ENCODE measurements at regions not wholly inside any gene's neighbourhood (a gene's known extent, or its start where the extent isn't known, plus 50 kb on each side); places are given as distances from the start of the nearest gene placed in this dataset.

DNA sequence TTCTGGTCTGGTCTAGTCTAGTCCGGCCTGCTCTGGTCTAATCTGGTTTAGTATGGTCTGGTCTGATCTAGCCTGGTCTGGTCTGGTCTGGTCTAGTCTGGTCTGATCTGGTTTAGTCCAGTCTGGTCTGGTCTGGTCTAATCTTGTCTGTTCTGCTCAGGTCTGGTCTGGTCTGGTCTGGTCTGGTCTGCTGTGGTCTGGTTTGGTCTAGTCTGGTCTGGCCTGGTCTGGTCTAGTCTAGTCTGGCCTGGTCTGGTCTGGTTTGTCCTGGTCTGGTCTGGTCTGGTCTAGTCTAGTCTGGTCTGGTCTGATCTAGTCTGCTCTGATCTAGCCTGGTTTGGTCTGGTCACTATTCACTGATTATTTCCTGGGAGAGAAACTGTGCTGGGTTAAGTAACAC is 84.1 kb upstream of the PRR23E start:
- Histone ChIP-seq H3K4me2 (ENCODE audit: insufficient read depth, low read length) (no peak overlapping the region), H3K79me2 (ENCODE audit: control insufficient read depth, insufficient read depth, low read length) (no peaks in the 10 kb centered on the region), H3K36me3 (ENCODE audit: control insufficient read depth in 2 of 2, extremely low read depth in 1 of 2, insufficient read depth in 2 of 2, low read length in 2 of 2) (no peaks in the 10 kb centered on the region), H3K4me3 (replicated peaks in 1 of 3; ENCODE audit: insufficient read depth in 1 of 3, low read depth in 1 of 3, low read length in 3 of 3) (no peak overlapping the region), H3K9me1 (replicated peaks; ENCODE audit: control insufficient read depth, extremely low read depth, insufficient read depth, low read length) (no peaks in the 10 kb centered on the region), H2AFZ (ENCODE audit: low read depth, low read length) (no peak overlapping the region), H3K4me1 (ENCODE audit: control insufficient read depth, extremely low read depth, insufficient read depth, low read length) (no peaks in the 10 kb centered on the region), H3K27ac (ENCODE audit: insufficient read depth, low read depth, low read length) (no peak overlapping the region), H3K9me3 (replicated peaks; ENCODE audit: control insufficient read depth, insufficient read depth, low read length) (peaks cover 3% of the 10 kb centered on the region), H3K27me3 (ENCODE audit: control insufficient read depth in 2 of 2, insufficient read depth in 2 of 2, low read length in 2 of 2) (no peaks in the 10 kb centered on the region), H3K9ac (replicated peaks; ENCODE audit: extremely low read depth, insufficient read depth, low read length) (no peak overlapping the region), H4K20me1 (replicated peaks; ENCODE audit: control insufficient read depth, extremely low read depth, insufficient read depth, low read length) (no peaks in the 10 kb centered on the region)
- intact Hi-C loops (cut with micrococcal nuclease) (no loop called here), dilution Hi-C loops (cut with MboI; ENCODE audit: extremely low pct_ligation_motif_present, low sequenced_read_pairs) (no loop called here)
- ChIA-PET CTCF (no interaction called here), POLR2A (no interaction called here)
- TF ChIP-seq MYC (IDR thresholded peaks at IDR 0.05; ENCODE audit: low read depth, low read length) (no peak), EZH2 (IDR thresholded peaks at IDR 0.05; ENCODE audit: borderline replicate concordance, low read depth, low read length, severe bottlenecking) (no peak), JUN (IDR thresholded peaks at IDR 0.05; ENCODE audit: borderline replicate concordance, insufficient read depth, insufficient read length, low read depth) (no peak), POLR2AphosphoS5 (IDR thresholded peaks at IDR 0.05; ENCODE audit: insufficient read depth, low read depth, low read length) (no peak), GATA2 (IDR thresholded peaks at IDR 0.05; ENCODE audit: insufficient read depth, insufficient read length, low read depth, low read length) (no peak)
- TF ChIP-seq, protein P1, sequence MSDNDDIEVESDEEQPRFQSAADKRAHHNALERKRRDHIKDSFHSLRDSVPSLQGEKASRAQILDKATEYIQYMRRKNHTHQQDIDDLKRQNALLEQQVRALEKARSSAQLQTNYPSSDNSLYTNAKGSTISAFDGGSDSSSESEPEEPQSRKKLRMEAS (IDR thresholded peaks at IDR 0.05; ENCODE audit: insufficient read depth, insufficient read length) = no peak
- BruUV-seq (replicated peaks) = no TSS peak
- DNase-seq (ENCODE audit: low read depth, low spot score) = no peak
- no peak for FAIRE-seq

- H3K9me3 ChIP-seq (replicated peaks; ENCODE audit: control insufficient read depth, insufficient read depth, low read length) = peaks cover 3% of the 10 kb centered on the region
- TF ChIP-seq MYC (IDR thresholded peaks at IDR 0.05; ENCODE audit: low read depth, low read length) = no peak
- TF ChIP-seq EZH2 (IDR thresholded peaks at IDR 0.05; ENCODE audit: borderline replicate concordance, low read depth, low read length, severe bottlenecking) = no peak
- TF ChIP-seq, protein P1 (IDR thresholded peaks at IDR 0.05; ENCODE audit: insufficient read depth, insufficient read length) = no peak
- no peak for TF ChIP-seq GATA2 (IDR thresholded peaks at IDR 0.05; ENCODE audit: insufficient read depth, insufficient read length, low read depth, low read length)
- no peak for FAIRE-seq
- intact Hi-C loops (cut with micrococcal nuclease) (no loop called here), dilution Hi-C loops (cut with MboI; ENCODE audit: extremely low pct_ligation_motif_present, low sequenced_read_pairs) (no loop called here)
- H3K36me3 ChIP-seq (ENCODE audit: control insufficient read depth in 2 of 2, extremely low read depth in 1 of 2, insufficient read depth in 2 of 2, low read length in 2 of 2) = no peaks in the 10 kb centered on the region
- DNase-seq (ENCODE audit: low read depth, low spot score) = no peak
- H3K79me2 ChIP-seq (ENCODE audit: control insufficient read depth, insufficient read depth, low read length) = no peaks in the 10 kb centered on the region
- H3K9me1 ChIP-seq (replicated peaks; ENCODE audit: control insufficient read depth, extremely low read depth, insufficient read depth, low read length) = no peaks in the 10 kb centered on the region
- BruUV-seq (replicated peaks) = no TSS peak
- POLR2A ChIA-PET = no interaction called here
- no peak overlapping the region for H2AFZ ChIP-seq (ENCODE audit: low read depth, low read length)
- no peak overlapping the region for H3K27ac ChIP-seq (ENCODE audit: insufficient read depth, low read depth, low read length)
- H3K4me1 ChIP-seq (ENCODE audit: control insufficient read depth, extremely low read depth, insufficient read depth, low read length) = no peaks in the 10 kb centered on the region
- H3K9ac ChIP-seq (replicated peaks; ENCODE audit: extremely low read depth, insufficient read depth, low read length) = no peak overlapping the region
- CTCF ChIA-PET = no interaction called here
- no peak overlapping the region for H3K4me3 ChIP-seq (replicated peaks in 1 of 3; ENCODE audit: insufficient read depth in 1 of 3, low read depth in 1 of 3, low read length in 3 of 3)
- no peak overlapping the region for H3K4me2 ChIP-seq (ENCODE audit: insufficient read depth, low read length)
- no peaks in the 10 kb centered on the region for H4K20me1 ChIP-seq (replicated peaks; ENCODE audit: control insufficient read depth, extremely low read depth, insufficient read depth, low read length)
- H3K27me3 ChIP-seq (ENCODE audit: control insufficient read depth in 2 of 2, insufficient read depth in 2 of 2, low read length in 2 of 2) = no peaks in the 10 kb centered on the region
Measured at GRCh38 chr3:127110982-127111693, 81.8 kb upstream of the PRR23E start.
